Body of pancreas (tissue), 4 donors: ENCODE measurements at regions not wholly inside any gene's neighbourhood (a gene's known extent, or its start where the extent isn't known, plus 50 kb on each side); places are given as distances from the start of the nearest gene placed in this dataset.

Source experiments
- POLR2A ChIP-seq, 3 donors: fragments of 450-650 bp; IDR thresholded peaks; one replicate each; pipeline ENCODE4 v1.6.1; 2016; ENCODE audit warnings: antibody characterized with exemption in 3 of 3, mild to moderate bottlenecking in 2 of 3
- TF ChIP-seq, protein P1 (sequence below), 7 experiments: fragments of 450-650 bp in 4 of 7; fragments of 200-600 bp in 3 of 7; sonication (generic) in 3 of 7; IDR thresholded peaks; one replicate each; pipeline ENCODE4 v1.5.1; 2016 to 2019; ENCODE audit warnings: antibody characterized with exemption in 7 of 7

DNA sequence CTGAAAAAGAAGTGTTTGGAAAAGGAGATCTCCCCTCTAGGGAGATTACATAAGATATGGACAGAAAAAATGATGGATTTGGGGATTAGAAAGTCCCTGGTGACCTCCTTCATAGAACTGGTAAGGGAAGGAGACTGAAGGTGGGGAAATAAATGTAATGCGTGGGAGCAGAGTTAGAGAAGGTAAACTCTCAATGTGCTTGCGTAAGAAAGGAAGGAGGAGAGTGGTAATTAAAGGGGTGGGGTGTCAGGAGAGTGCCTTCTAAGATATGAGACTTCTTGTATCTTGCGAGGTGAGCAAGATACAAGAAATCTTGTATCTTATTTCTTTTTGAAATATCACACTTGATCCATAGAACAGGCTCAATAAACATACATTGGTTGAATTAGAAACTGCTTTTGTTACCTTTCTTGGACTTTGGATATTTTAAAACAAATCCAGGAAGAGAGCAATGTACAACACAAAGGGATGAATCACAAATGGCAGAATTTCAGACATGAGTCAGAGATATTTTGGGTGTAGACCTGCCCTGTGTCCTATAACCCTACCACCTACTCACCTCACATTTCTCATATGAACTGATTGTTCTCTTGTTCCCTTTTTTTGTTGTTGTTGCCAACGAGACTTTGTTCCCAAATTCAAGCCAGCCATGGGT, 342.4 kb downstream of the INSIG2 start:
- no peak for TF ChIP-seq POLR2A (IDR thresholded peaks at IDR 0.05)
- TF ChIP-seq, protein P1, sequence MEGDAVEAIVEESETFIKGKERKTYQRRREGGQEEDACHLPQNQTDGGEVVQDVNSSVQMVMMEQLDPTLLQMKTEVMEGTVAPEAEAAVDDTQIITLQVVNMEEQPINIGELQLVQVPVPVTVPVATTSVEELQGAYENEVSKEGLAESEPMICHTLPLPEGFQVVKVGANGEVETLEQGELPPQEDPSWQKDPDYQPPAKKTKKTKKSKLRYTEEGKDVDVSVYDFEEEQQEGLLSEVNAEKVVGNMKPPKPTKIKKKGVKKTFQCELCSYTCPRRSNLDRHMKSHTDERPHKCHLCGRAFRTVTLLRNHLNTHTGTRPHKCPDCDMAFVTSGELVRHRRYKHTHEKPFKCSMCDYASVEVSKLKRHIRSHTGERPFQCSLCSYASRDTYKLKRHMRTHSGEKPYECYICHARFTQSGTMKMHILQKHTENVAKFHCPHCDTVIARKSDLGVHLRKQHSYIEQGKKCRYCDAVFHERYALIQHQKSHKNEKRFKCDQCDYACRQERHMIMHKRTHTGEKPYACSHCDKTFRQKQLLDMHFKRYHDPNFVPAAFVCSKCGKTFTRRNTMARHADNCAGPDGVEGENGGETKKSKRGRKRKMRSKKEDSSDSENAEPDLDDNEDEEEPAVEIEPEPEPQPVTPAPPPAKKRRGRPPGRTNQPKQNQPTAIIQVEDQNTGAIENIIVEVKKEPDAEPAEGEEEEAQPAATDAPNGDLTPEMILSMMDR (IDR thresholded peaks at IDR 0.05): no peak
